GM23338 (cell line): ENCODE measurements at regions not wholly inside any gene's neighbourhood (a gene's known extent, or its start where the extent isn't known, plus 50 kb on each side); places are given as distances from the start of the nearest gene placed in this dataset.

Experiments used
- ATAC-seq: fragments of 200-7000 bp; cut with Tn5 transposase; 3 replicates; pipeline ENCODE4 v1.9.1; 2020
- DNase-seq: peaks from one replicate; pipeline ENCODE4 v3.0.0-alpha.2; 2015; ENCODE audit warnings: low spot score
- H2AFZ ChIP-seq: fragments of 200-600 bp; sonication (generic); 2 replicates; pipeline ENCODE4 v1.8.0; 2016; ENCODE audit warnings: antibody characterized with exemption, mild to moderate bottlenecking, moderate library complexity
- H3F3A ChIP-seq: fragments of 200-600 bp; sonication (generic); replicated peaks from 2 replicates; pipeline ENCODE4 v1.8.0; 2017; ENCODE audit warnings: antibody characterized with exemption, mixed run types, low read depth
- H3K27ac ChIP-seq: fragments of 200-600 bp; sonication (generic); 2 replicates; pipeline ENCODE4 v1.6.1; 2016; ENCODE audit warnings: low read depth
- H3K27me3 ChIP-seq: fragments of 200-600 bp; sonication (generic); 2 replicates; pipeline ENCODE4 v1.8.0; 2016; ENCODE audit warnings: mild to moderate bottlenecking, mixed run types, moderate library complexity; ENCODE audit not compliant: insufficient read depth
- H3K36me3 ChIP-seq: fragments of 200-600 bp; sonication (generic); 2 replicates; pipeline ENCODE4 v1.8.0; 2016; ENCODE audit warnings: mild to moderate bottlenecking; ENCODE audit not compliant: insufficient read depth
- H3K4me1 ChIP-seq: fragments of 200-600 bp; sonication (generic); 2 replicates; pipeline ENCODE4 v1.8.0; 2016; ENCODE audit warnings: mild to moderate bottlenecking, moderate library complexity; ENCODE audit not compliant: insufficient read depth
- H3K4me2 ChIP-seq: fragments of 200-600 bp; sonication (generic); 2 replicates; pipeline ENCODE4 v1.7.1; 2017; ENCODE audit warnings: mixed run types
- H3K4me3 ChIP-seq: fragments of 200-600 bp; sonication (generic); 2 replicates; pipeline ENCODE4 v1.6.1; 2016; ENCODE audit warnings: mixed run types
- H3K79me2 ChIP-seq: fragments of 200-600 bp; sonication (generic); replicated peaks from 2 replicates; pipeline ENCODE4 v1.8.0; 2017; ENCODE audit warnings: mild to moderate bottlenecking; ENCODE audit not compliant: insufficient read depth
- H3K9me2 ChIP-seq: fragments of 200-600 bp; sonication (generic); 2 replicates; pipeline ENCODE4 v1.8.0; 2017; ENCODE audit not compliant: insufficient read depth
- H4K20me1 ChIP-seq: fragments of 200-600 bp; sonication (generic); replicated peaks from 2 replicates; pipeline ENCODE4 v1.8.0; 2017; ENCODE audit warnings: mild to moderate bottlenecking; ENCODE audit not compliant: insufficient read depth
- H3K27ac Mint-ChIP-seq: 2 replicates; pipeline ENCODE4 v1.8.0; 2020; ENCODE audit warnings: inconsistent platforms, mild to moderate bottlenecking, moderate library complexity, mixed read lengths
- H3K27me3 Mint-ChIP-seq: 3 replicates; pipeline ENCODE4 v1.8.0; 2022; ENCODE audit warnings: low read depth, mild to moderate bottlenecking, moderate library complexity, mixed read lengths, inconsistent platforms; ENCODE audit not compliant: insufficient read depth, poor library complexity
- H3K36me3 Mint-ChIP-seq: 3 replicates; pipeline ENCODE4 v1.8.0; 2021; ENCODE audit warnings: low read depth, mild to moderate bottlenecking, inconsistent platforms, moderate library complexity, mixed read lengths
- H3K4me1 Mint-ChIP-seq: 3 replicates; pipeline ENCODE4 v1.8.0; 2020; ENCODE audit warnings: mild to moderate bottlenecking, inconsistent platforms, mixed read lengths
- H3K4me3 Mint-ChIP-seq: 3 replicates; pipeline ENCODE4 v1.8.0; 2021; ENCODE audit warnings: moderate library complexity, mild to moderate bottlenecking, inconsistent platforms, mixed read lengths
- H3K9me3 Mint-ChIP-seq: 3 replicates; pipeline ENCODE4 v1.8.0; 2020; ENCODE audit warnings: moderate library complexity, mild to moderate bottlenecking, inconsistent platforms, mixed read lengths
- CREB1 ChIP-seq: fragments of 250-450 bp; sonication (Bioruptor Pico); IDR thresholded peaks from 2 replicates; pipeline ENCODE4 v1.5.0; 2020; ENCODE audit warnings: low read depth, mild to moderate bottlenecking, moderate library complexity
- ETS1 ChIP-seq: IDR thresholded peaks from 2 replicates; pipeline ENCODE4 v1.6.1; 2016; ENCODE audit warnings: antibody characterized with exemption
- EZH2 ChIP-seq: fragments of 200-600 bp; sonication (generic); IDR thresholded peaks from one replicate; pipeline ENCODE4 v1.8.0; 2017; ENCODE audit warnings: antibody characterized with exemption, mild to moderate bottlenecking, low read depth; ENCODE audit not compliant: unreplicated experiment
- EZH2phosphoT487 ChIP-seq: fragments of 200-600 bp; sonication (generic); IDR thresholded peaks from one replicate; pipeline ENCODE4 v1.8.1; 2018; ENCODE audit warnings: antibody characterized with exemption; ENCODE audit not compliant: unreplicated experiment
- JUNB ChIP-seq: IDR thresholded peaks from one replicate; pipeline ENCODE4 v1.6.1; 2016; ENCODE audit warnings: antibody characterized with exemption; ENCODE audit not compliant: unreplicated experiment
- NANOG ChIP-seq: IDR thresholded peaks from 2 replicates; pipeline ENCODE4 v1.6.1; 2016; ENCODE audit warnings: antibody characterized with exemption, borderline replicate concordance
- POLR2AphosphoS5 ChIP-seq: IDR thresholded peaks from 2 replicates; pipeline ENCODE4 v1.6.1; 2016; ENCODE audit warnings: antibody characterized with exemption, low read depth
- REST ChIP-seq: IDR thresholded peaks from one replicate; pipeline ENCODE4 v1.6.1; 2018; ENCODE audit warnings: antibody characterized with exemption; ENCODE audit not compliant: unreplicated experiment
- STAT1 ChIP-seq: IDR thresholded peaks from one replicate; pipeline ENCODE4 v1.6.1; 2016; ENCODE audit warnings: antibody characterized with exemption; ENCODE audit not compliant: unreplicated experiment
- ZNF114 ChIP-seq: fragments of 250-450 bp; sonication (Bioruptor Pico); IDR thresholded peaks from 2 replicates; pipeline ENCODE4 v1.5.0; 2020; ENCODE audit warnings: mild to moderate bottlenecking, moderate library complexity
- ZNF331 ChIP-seq: fragments of 250-450 bp; sonication (Bioruptor Pico); IDR thresholded peaks from 2 replicates; pipeline ENCODE4 v1.5.0; 2020; ENCODE audit warnings: low read depth, mild to moderate bottlenecking, moderate library complexity
- TF ChIP-seq, protein P1 (sequence below): fragments of 250-450 bp; sonication (Bioruptor Pico); IDR thresholded peaks from 2 replicates; pipeline ENCODE4 v1.5.0; 2020; ENCODE audit warnings: mild to moderate bottlenecking, moderate library complexity
- TF ChIP-seq, protein P2 (sequence below), 2 experiments: fragments of 200-600 bp in 1 of 2; sonication (generic) in 1 of 2; conservative IDR thresholded peaks; 2 replicates each; pipeline versions ENCODE4 v1.5.1 to v1.6.1; 2016 to 2017; ENCODE audit warnings: antibody characterized with exemption in 2 of 2, low read depth in 2 of 2, mild to moderate bottlenecking in 2 of 2, moderate library complexity in 1 of 2

DNA sequence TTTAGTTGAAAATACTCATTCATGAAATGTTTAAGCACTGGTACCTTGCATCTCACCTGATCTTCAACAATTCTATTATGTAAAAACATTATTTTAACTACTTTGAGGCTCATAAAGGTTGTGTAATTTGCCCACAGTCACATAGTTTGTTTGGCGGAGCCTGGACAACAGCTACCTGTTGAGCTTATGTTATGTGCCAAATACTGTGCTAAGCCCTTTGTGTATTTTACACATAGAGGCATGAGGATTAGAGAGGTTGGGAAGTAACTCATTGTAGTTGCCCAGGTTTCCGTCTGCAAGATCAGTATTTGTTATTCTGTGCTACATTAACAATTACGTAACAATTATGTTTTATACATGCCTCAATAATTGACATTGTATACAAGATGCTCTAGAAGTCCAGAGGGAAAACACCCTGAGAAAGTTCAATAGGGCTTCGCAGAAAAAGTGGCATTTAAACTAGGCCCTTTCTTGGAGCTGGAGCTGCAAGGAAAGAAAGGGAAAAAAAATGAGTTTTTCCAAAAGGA, 80.4 kb downstream of the BOLA3 start:
- TF ChIP-seq ZNF114 = no peak
- no peak for TF ChIP-seq CREB1
- TF ChIP-seq, protein P1, sequence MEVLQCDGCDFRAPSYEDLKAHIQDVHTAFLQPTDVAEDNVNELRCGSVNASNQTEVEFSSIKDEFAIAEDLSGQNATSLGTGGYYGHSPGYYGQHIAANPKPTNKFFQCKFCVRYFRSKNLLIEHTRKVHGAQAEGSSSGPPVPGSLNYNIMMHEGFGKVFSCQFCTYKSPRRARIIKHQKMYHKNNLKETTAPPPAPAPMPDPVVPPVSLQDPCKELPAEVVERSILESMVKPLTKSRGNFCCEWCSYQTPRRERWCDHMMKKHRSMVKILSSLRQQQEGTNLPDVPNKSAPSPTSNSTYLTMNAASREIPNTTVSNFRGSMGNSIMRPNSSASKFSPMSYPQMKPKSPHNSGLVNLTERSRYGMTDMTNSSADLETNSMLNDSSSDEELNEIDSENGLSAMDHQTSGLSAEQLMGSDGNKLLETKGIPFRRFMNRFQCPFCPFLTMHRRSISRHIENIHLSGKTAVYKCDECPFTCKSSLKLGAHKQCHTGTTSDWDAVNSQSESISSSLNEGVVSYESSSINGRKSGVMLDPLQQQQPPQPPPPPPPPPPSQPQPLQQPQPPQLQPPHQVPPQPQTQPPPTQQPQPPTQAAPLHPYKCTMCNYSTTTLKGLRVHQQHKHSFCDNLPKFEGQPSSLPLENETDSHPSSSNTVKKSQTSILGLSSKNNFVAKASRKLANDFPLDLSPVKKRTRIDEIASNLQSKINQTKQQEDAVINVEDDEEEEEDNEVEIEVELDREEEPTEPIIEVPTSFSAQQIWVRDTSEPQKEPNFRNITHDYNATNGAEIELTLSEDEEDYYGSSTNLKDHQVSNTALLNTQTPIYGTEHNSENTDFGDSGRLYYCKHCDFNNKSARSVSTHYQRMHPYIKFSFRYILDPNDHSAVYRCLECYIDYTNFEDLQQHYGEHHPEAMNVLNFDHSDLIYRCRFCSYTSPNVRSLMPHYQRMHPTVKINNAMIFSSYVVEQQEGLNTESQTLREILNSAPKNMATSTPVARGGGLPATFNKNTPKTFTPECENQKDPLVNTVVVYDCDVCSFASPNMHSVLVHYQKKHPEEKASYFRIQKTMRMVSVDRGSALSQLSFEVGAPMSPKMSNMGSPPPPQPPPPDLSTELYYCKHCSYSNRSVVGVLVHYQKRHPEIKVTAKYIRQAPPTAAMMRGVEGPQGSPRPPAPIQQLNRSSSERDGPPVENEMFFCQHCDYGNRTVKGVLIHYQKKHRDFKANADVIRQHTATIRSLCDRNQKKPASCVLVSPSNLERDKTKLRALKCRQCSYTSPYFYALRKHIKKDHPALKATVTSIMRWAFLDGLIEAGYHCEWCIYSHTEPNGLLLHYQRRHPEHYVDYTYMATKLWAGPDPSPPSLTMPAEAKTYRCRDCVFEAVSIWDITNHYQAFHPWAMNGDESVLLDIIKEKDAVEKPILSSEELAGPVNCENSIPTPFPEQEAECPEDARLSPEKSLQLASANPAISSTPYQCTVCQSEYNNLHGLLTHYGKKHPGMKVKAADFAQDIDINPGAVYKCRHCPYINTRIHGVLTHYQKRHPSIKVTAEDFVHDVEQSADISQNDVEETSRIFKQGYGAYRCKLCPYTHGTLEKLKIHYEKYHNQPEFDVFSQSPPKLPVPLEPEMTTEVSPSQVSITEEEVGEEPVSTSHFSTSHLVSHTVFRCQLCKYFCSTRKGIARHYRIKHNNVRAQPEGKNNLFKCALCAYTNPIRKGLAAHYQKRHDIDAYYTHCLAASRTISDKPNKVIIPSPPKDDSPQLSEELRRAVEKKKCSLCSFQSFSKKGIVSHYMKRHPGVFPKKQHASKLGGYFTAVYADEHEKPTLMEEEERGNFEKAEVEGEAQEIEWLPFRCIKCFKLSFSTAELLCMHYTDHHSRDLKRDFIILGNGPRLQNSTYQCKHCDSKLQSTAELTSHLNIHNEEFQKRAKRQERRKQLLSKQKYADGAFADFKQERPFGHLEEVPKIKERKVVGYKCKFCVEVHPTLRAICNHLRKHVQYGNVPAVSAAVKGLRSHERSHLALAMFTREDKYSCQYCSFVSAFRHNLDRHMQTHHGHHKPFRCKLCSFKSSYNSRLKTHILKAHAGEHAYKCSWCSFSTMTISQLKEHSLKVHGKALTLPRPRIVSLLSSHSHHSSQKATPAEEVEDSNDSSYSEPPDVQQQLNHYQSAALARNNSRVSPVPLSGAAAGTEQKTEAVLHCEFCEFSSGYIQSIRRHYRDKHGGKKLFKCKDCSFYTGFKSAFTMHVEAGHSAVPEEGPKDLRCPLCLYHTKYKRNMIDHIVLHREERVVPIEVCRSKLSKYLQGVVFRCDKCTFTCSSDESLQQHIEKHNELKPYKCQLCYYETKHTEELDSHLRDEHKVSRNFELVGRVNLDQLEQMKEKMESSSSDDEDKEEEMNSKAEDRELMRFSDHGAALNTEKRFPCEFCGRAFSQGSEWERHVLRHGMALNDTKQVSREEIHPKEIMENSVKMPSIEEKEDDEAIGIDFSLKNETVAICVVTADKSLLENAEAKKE = no peak
- no peak for TF ChIP-seq JUNB
- TF ChIP-seq EZH2 = no peak
- TF ChIP-seq NANOG = no peak
- no peak for TF ChIP-seq STAT1
- no peak for TF ChIP-seq EZH2phosphoT487
- TF ChIP-seq ETS1 = no peak
- TF ChIP-seq, protein P2, sequence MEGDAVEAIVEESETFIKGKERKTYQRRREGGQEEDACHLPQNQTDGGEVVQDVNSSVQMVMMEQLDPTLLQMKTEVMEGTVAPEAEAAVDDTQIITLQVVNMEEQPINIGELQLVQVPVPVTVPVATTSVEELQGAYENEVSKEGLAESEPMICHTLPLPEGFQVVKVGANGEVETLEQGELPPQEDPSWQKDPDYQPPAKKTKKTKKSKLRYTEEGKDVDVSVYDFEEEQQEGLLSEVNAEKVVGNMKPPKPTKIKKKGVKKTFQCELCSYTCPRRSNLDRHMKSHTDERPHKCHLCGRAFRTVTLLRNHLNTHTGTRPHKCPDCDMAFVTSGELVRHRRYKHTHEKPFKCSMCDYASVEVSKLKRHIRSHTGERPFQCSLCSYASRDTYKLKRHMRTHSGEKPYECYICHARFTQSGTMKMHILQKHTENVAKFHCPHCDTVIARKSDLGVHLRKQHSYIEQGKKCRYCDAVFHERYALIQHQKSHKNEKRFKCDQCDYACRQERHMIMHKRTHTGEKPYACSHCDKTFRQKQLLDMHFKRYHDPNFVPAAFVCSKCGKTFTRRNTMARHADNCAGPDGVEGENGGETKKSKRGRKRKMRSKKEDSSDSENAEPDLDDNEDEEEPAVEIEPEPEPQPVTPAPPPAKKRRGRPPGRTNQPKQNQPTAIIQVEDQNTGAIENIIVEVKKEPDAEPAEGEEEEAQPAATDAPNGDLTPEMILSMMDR (conservative IDR thresholded peaks at IDR 0.05; ENCODE audit: low read depth in 2 of 2) = no peak
- no peak for TF ChIP-seq REST
- TF ChIP-seq POLR2AphosphoS5 = no peak
- no peak for TF ChIP-seq ZNF331 (CRISPR knock-in tag)
- H3K27me3 ChIP-seq = no peaks in the 10 kb centered on the region
- H3K27ac Mint-ChIP-seq = no peak overlapping the region
- peaks cover 29% of the 10 kb centered on the region for H3K79me2 ChIP-seq
- no peak overlapping the region for H2AFZ ChIP-seq
- H3K27ac ChIP-seq = no peak overlapping the region
- no peak overlapping the region for H3K4me3 ChIP-seq
- no peak overlapping the region for H3K4me3 Mint-ChIP-seq
- DNase-seq (no peak), ATAC-seq (no peak)
- H3K9me2 ChIP-seq = no peaks in the 10 kb centered on the region
- H3F3A ChIP-seq = no peaks in the 10 kb centered on the region
- H3K36me3 Mint-ChIP-seq = peaks cover 18% of the 10 kb centered on the region
- no peak overlapping the region for H3K4me2 ChIP-seq
- H3K4me1 ChIP-seq = 0 out of 2 replicates have a peak, but pooled peaks cover 3% of the 10 kb centered on the region
- H3K9me3 Mint-ChIP-seq = peaks cover 5% of the 10 kb centered on the region; the same call in 2 of the 3 replicates
- H3K36me3 ChIP-seq = no peaks in the 10 kb centered on the region; the same call in 1 of the 2 replicates
- peaks cover 34% of the 10 kb centered on the region for H4K20me1 ChIP-seq
- peaks cover 3% of the 10 kb centered on the region; the same call in 1 of the 3 replicates for H3K4me1 Mint-ChIP-seq
- peaks cover 8% of the 10 kb centered on the region for H3K27me3 Mint-ChIP-seq
